H1 (cell line): ENCODE measurements at regions not wholly inside any gene's neighbourhood (a gene's known extent, or its start where the extent isn't known, plus 50 kb on each side); places are given as distances from the start of the nearest gene placed in this dataset.

Source experiments
- CBX5 ChIP-seq: fragments of 300-800, 300-1000 bp; sonication (generic); IDR thresholded peaks from 2 replicates; pipeline ENCODE4 v1.7.1; 2016; ENCODE audit warnings: antibody characterized with exemption, low read length, low read depth
- EZH2 ChIP-seq: fragments of 200-600 bp; sonication (generic); IDR thresholded peaks from 2 replicates; pipeline ENCODE4 v1.7.1; 2012; ENCODE audit warnings: low read depth, mild to moderate bottlenecking, moderate library complexity, low read length, inconsistent platforms; ENCODE audit not compliant: severe bottlenecking
- FOSL1 ChIP-seq: IDR thresholded peaks from 2 replicates; pipeline ENCODE4 v1.6.1; 2011; ENCODE audit warnings: mild to moderate bottlenecking, low read depth, low read length, moderate library complexity; ENCODE audit not compliant: insufficient read depth
- HDAC6 ChIP-seq: IDR thresholded peaks from one replicate; pipeline ENCODE4 v1.7.1; 2012; ENCODE audit warnings: low read depth, mild to moderate bottlenecking, inconsistent platforms, low read length, moderate library complexity
- POLR2A ChIP-seq, 2 experiments: IDR thresholded peaks; 1 replicate in 1 of 2; 2 replicates in 1 of 2; pipeline ENCODE4 v1.6.1; 2011; ENCODE audit warnings: low read depth in 2 of 2, low read length in 2 of 2, mild to moderate bottlenecking in 2 of 2; ENCODE audit errors: control extremely low read depth in 1 of 2
- POLR2AphosphoS5 ChIP-seq: IDR thresholded peaks from 2 replicates; pipeline ENCODE4 v1.6.1; 2011; ENCODE audit warnings: low read depth, low read length
- RNF2 ChIP-seq: fragments of 200-900, 300-1000 bp; sonication (generic); IDR thresholded peaks from 2 replicates; pipeline ENCODE4 v1.7.1; 2016; ENCODE audit warnings: borderline replicate concordance, low read depth, mild to moderate bottlenecking, antibody characterized with exemption, low read length; ENCODE audit not compliant: poor library complexity, severe bottlenecking; ENCODE audit errors: missing control alignments
- TAF1 ChIP-seq: IDR thresholded peaks from 2 replicates; pipeline ENCODE4 v1.6.1; 2011; ENCODE audit warnings: mild to moderate bottlenecking, low read depth, low read length
- ZNF274 ChIP-seq: IDR thresholded peaks from 2 replicates; pipeline ENCODE4 v1.7.0; 2012; ENCODE audit warnings: low read length, borderline replicate concordance; ENCODE audit errors: extremely low read depth

DNA sequence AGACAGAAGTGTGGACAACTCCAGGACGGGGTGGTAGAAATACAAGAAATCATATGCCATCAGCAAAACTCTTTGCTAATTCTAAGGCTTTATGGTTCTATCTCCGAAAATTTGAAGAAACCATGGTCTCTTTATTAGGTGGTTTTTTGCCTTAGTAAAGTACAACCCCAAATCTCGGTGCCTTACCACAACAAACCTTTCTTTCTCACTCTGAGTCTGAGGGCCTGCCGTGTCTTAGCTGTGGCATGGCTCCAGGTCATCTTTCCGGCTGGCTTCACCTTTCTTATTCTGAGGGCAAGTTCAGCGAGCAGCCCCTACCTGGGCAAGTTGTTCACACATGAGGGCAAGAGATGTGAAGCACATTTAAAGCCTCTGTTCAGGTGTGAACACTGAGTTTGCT is 280.6 kb downstream of the TTLL7 start:
- TF ChIP-seq POLR2A (IDR thresholded peaks at IDR 0.05; ENCODE audit: control extremely low read depth in 1 of 2, low read depth in 2 of 2, low read length in 2 of 2) = no peak
- no peak for TF ChIP-seq EZH2
- no peak for TF ChIP-seq FOSL1
- no peak for TF ChIP-seq POLR2AphosphoS5
- TF ChIP-seq ZNF274 = no peak
- TF ChIP-seq RNF2 = no peak
- TF ChIP-seq TAF1 = no peak
- TF ChIP-seq CBX5 = no peak
- TF ChIP-seq HDAC6 = no peak
